ENCODE measurements at regions not wholly inside any gene's neighbourhood (a gene's known extent, or its start where the extent isn't known, plus 50 kb on each side); places are given as distances from the start of the nearest gene placed in this dataset.

- FAIRE-seq (no peak), DNase-seq (ENCODE audit: low read depth, low spot score) (no peak)
- no peak overlapping the region for H3K4me3 ChIP-seq (ENCODE audit: control insufficient read depth in 2 of 3, extremely low read depth in 1 of 3, insufficient read depth in 2 of 3, low read depth in 1 of 3, low read length in 3 of 3)
- H3K9me3 ChIP-seq (ENCODE audit: control insufficient read depth, low read depth, low read length): no peaks in the 10 kb centered on the region
- no peak overlapping the region for H2AFZ ChIP-seq (ENCODE audit: control insufficient read depth, low read length)
- H3K36me3 ChIP-seq (ENCODE audit: control insufficient read depth in 2 of 2, extremely low read depth in 1 of 2, insufficient read depth in 2 of 2, low read length in 2 of 2): no peaks in the 10 kb centered on the region
- dilution Hi-C loops (cut with MboI; ENCODE audit: extremely low pct_ligation_motif_present, low sequenced_read_pairs): no loop called here
- H3K4me2 ChIP-seq (ENCODE audit: control insufficient read depth, extremely low read depth, insufficient read depth, low read depth, low read length): no peak overlapping the region
- no peaks in the 10 kb centered on the region for H4K20me1 ChIP-seq (ENCODE audit: control insufficient read depth, extremely low read depth, insufficient read depth, low read length)
- no peak overlapping the region for H3K9ac ChIP-seq (ENCODE audit: control insufficient read depth, extremely low read depth, insufficient read depth, low read length)
- TF ChIP-seq EZH2 (IDR thresholded peaks at IDR 0.05; ENCODE audit: low read length) (no peak), CTCF (optimal IDR thresholded peaks at IDR 0.05 in 1 of 3, IDR thresholded peaks at IDR 0.05 in 1 of 3, conservative IDR thresholded peaks at IDR 0.05 in 1 of 3; ENCODE audit: extremely low read depth in 1 of 3, insufficient read depth in 2 of 3, low read length in 3 of 3) (no peak)
- no peak overlapping the region for H3K27ac ChIP-seq (ENCODE audit: control insufficient read depth, insufficient read depth, low read length)
- no peaks in the 10 kb centered on the region for H3K9me1 ChIP-seq (ENCODE audit: control insufficient read depth, extremely low read depth, insufficient read depth, low read length)
- no peaks in the 10 kb centered on the region for H3K27me3 ChIP-seq (ENCODE audit: control insufficient read depth, extremely low read depth, insufficient read depth, low read length)
- H3K79me2 ChIP-seq (ENCODE audit: control insufficient read depth, insufficient read depth, low read length): no peaks in the 10 kb centered on the region
- H3K4me1 ChIP-seq (ENCODE audit: control insufficient read depth, extremely low read depth, insufficient read depth, low read length): peaks cover 24% of the 10 kb centered on the region
Observed at GRCh38 chr6:7471171-7471570, 70.3 kb upstream of the DSP start.

GRCh38 chr6:7473805-7474719, 67.4 kb upstream of the DSP start:
- no peak for DNase-seq (ENCODE audit: low read depth, low spot score)
- Histone ChIP-seq H3K79me2 (ENCODE audit: control insufficient read depth, insufficient read depth, low read length) (no peaks in the 10 kb centered on the region), H3K4me2 (ENCODE audit: control insufficient read depth, extremely low read depth, insufficient read depth, low read depth, low read length) (no peak overlapping the region), H3K4me3 (ENCODE audit: control insufficient read depth in 2 of 3, extremely low read depth in 1 of 3, insufficient read depth in 2 of 3, low read depth in 1 of 3, low read length in 3 of 3) (no peak overlapping the region), H2AFZ (ENCODE audit: control insufficient read depth, low read length) (no peak overlapping the region), H3K27me3 (ENCODE audit: control insufficient read depth, extremely low read depth, insufficient read depth, low read length) (no peaks in the 10 kb centered on the region), H3K36me3 (ENCODE audit: control insufficient read depth in 2 of 2, extremely low read depth in 1 of 2, insufficient read depth in 2 of 2, low read length in 2 of 2) (no peaks in the 10 kb centered on the region), H4K20me1 (ENCODE audit: control insufficient read depth, extremely low read depth, insufficient read depth, low read length) (no peaks in the 10 kb centered on the region), H3K4me1 (ENCODE audit: control insufficient read depth, extremely low read depth, insufficient read depth, low read length) (peaks cover 9% of the 10 kb centered on the region), H3K9me3 (ENCODE audit: control insufficient read depth, low read depth, low read length) (no peaks in the 10 kb centered on the region), H3K9me1 (ENCODE audit: control insufficient read depth, extremely low read depth, insufficient read depth, low read length) (no peaks in the 10 kb centered on the region), H3K9ac (ENCODE audit: control insufficient read depth, extremely low read depth, insufficient read depth, low read length) (no peak overlapping the region), H3K27ac (ENCODE audit: control insufficient read depth, insufficient read depth, low read length) (no peak overlapping the region)
- FAIRE-seq: no peak
- TF ChIP-seq EZH2 (IDR thresholded peaks at IDR 0.05; ENCODE audit: low read length) (no peak), CTCF (optimal IDR thresholded peaks at IDR 0.05 in 1 of 3, IDR thresholded peaks at IDR 0.05 in 1 of 3, conservative IDR thresholded peaks at IDR 0.05 in 1 of 3; ENCODE audit: extremely low read depth in 1 of 3, insufficient read depth in 2 of 3, low read length in 3 of 3) (no peak)
- dilution Hi-C loops (cut with MboI; ENCODE audit: extremely low pct_ligation_motif_present, low sequenced_read_pairs): no loop called here

Measured in keratinocyte (primary cell).